Upper lobe of right lung (tissue), 1 donor: ENCODE measurements at regions not wholly inside any gene's neighbourhood (a gene's known extent, or its start where the extent isn't known, plus 50 kb on each side); places are given as distances from the start of the nearest gene placed in this dataset.
A peak's percentile ranks its signal among the peaks of the same experiment; 100 is the strongest.

ENCODE experiments used
- ATAC-seq: fragments of 200-7000 bp; cut with Tn5 transposase; one replicate; pipeline ENCODE4 v1.9.1; 2020; ENCODE audit warnings: mild to moderate bottlenecking, moderate library complexity
- DNase-seq: peaks from one replicate; pipeline ENCODE4 v3.0.0-alpha.2; 2020
- H3K27ac ChIP-seq: fragments of 200-600 bp; one replicate; pipeline ENCODE4 v1.8.0; 2022
- H3K27me3 ChIP-seq: fragments of 200-600 bp; one replicate; pipeline ENCODE4 v1.8.0; 2022; ENCODE audit warnings: mild to moderate bottlenecking
- H3K36me3 ChIP-seq: fragments of 200-600 bp; one replicate; pipeline ENCODE4 v1.8.0; 2022
- H3K4me1 ChIP-seq: fragments of 200-600 bp; one replicate; pipeline ENCODE4 v1.8.0; 2022
- H3K4me3 ChIP-seq: fragments of 200-600 bp; one replicate; pipeline ENCODE4 v1.8.0; 2022; ENCODE audit warnings: mild to moderate bottlenecking
- H3K9me3 ChIP-seq: fragments of 200-600 bp; one replicate; pipeline ENCODE4 v1.8.0; 2022
- CTCF ChIP-seq: fragments of 200-600 bp; IDR thresholded peaks from one replicate; pipeline ENCODE4 v1.8.0; 2022; ENCODE audit warnings: antibody characterized with exemption
- intact Hi-C: fragments of 100-400 bp; cut with DNase I; formaldehyde crosslinking; loops from one replicate; pipeline ENCODE4 v1.11.0; 2022
- donor health status: DM: no; HTN: yes; CAD: no; lungs with severe emphysema.

GRCh38 chr5:15014809-15015208 lies 143.2 kb upstream of the ANKH start:
- no peaks in the 10 kb centered on the region for H3K36me3 ChIP-seq
- no peaks in the 10 kb centered on the region for H3K9me3 ChIP-seq
- no peak overlapping the region for H3K27ac ChIP-seq
- no peaks in the 10 kb centered on the region for H3K27me3 ChIP-seq
- peaks cover under 1% of the 10 kb centered on the region for H3K4me1 ChIP-seq
- no peak overlapping the region for H3K4me3 ChIP-seq
- ATAC-seq = no peak
- intact Hi-C loops = loop anchor here (5.0 kb wide), 1 partner anchor 293 kb away; no protein-coding TSS in a partner anchor
- no peak for TF ChIP-seq CTCF
- no peak for DNase-seq

GRCh38 chr5:15013654-15014463 lies 142.3 kb upstream of the ANKH start:
- no peak overlapping the region for H3K27ac ChIP-seq
- peaks cover 10% of the 10 kb centered on the region for H3K4me1 ChIP-seq
- peak; percentile 72 for TF ChIP-seq CTCF
- ATAC-seq (peak; percentile 88), DNase-seq (no peak)
- no peaks in the 10 kb centered on the region for H3K36me3 ChIP-seq
- no peak overlapping the region for H3K4me3 ChIP-seq
- no peaks in the 10 kb centered on the region for H3K9me3 ChIP-seq
- no peaks in the 10 kb centered on the region for H3K27me3 ChIP-seq
- intact Hi-C loops = no loop called here

GRCh38 chr5:15012061-15012460 lies 140.5 kb upstream of the ANKH start:
- Histone ChIP-seq H3K27me3 (no peaks in the 10 kb centered on the region), H3K4me3 (no peak overlapping the region), H3K9me3 (no peaks in the 10 kb centered on the region), H3K27ac (no peak overlapping the region), H3K4me1 (peaks cover 20% of the 10 kb centered on the region), H3K36me3 (no peaks in the 10 kb centered on the region)
- intact Hi-C loops = no loop called here
- TF ChIP-seq CTCF = no peak
- DNase-seq (no peak), ATAC-seq (no peak)

- TF ChIP-seq CTCF = no peak
- Histone ChIP-seq H3K9me3 (no peaks in the 10 kb centered on the region), H3K27ac (no peak overlapping the region), H3K4me3 (no peak overlapping the region), H3K4me1 (peaks cover 20% of the 10 kb centered on the region), H3K36me3 (no peaks in the 10 kb centered on the region), H3K27me3 (no peaks in the 10 kb centered on the region)
- intact Hi-C loops = no loop called here
- DNase-seq (no peak), ATAC-seq (no peak)
Measured at GRCh38 chr5:15010936-15011335, 139.4 kb upstream of the ANKH start.

GRCh38 chr5:15009420-15009819 lies 137.8 kb upstream of the ANKH start:
- intact Hi-C loops = loop anchor here (5.0 kb wide), 1 partner anchor 282 kb away; no protein-coding TSS in a partner anchor
- Histone ChIP-seq H3K4me1 (peaks cover 20% of the 10 kb centered on the region), H3K36me3 (no peaks in the 10 kb centered on the region), H3K27me3 (no peaks in the 10 kb centered on the region), H3K9me3 (no peaks in the 10 kb centered on the region), H3K27ac (no peak overlapping the region), H3K4me3 (no peak overlapping the region)
- DNase-seq (no peak), ATAC-seq (no peak)
- no peak for TF ChIP-seq CTCF
